HepG2 (cell line): ENCODE measurements at regions not wholly inside any gene's neighbourhood (a gene's known extent, or its start where the extent isn't known, plus 50 kb on each side); places are given as distances from the start of the nearest gene placed in this dataset.

ENCODE experiments used
- ATAC-seq: fragments of 200-7000 bp; cut with Tn5 transposase; 3 replicates; pipeline ENCODE4 v1.9.1; 2020; ENCODE audit warnings: mild to moderate bottlenecking, moderate library complexity
- BruUV-seq: library from RNA; stranded (reverse); fragments of 400-500 nt; replicated peaks from 2 replicates; lab custom pipeline; 2021; lab: Mats Ljungman, UMichigan
- CTCF ChIA-PET: fragments of 300-600 bp; formaldehyde crosslinking; extraction: SDS; loops from one replicate; lab custom pipeline; 2021; ENCODE audit warnings: low total read pairs, inconsistent platforms, low intra/inter-chr PET ratio; lab: Yijun Ruan, JAX
- POLR2A ChIA-PET: fragments of 350-600 bp; sonication (Branson Sonifier 250); formaldehyde crosslinking; loops from one replicate; lab custom pipeline; 2020; ENCODE audit warnings: antibody characterized with exemption, inconsistent platforms; lab: Yijun Ruan, JAX
- DNase-seq: peaks from one replicate; pipeline ENCODE4 v3.0.0-alpha.2; 2015; ENCODE audit warnings: low spot score
- FAIRE-seq: peaks from 3 replicates; lab custom pipeline; 2011; peaks lifted over from hg19 to GRCh38; lab: Jason Lieb, UNC
- H2AFZ ChIP-seq: one replicate; pipeline ENCODE4 v1.6.1; 2011; ENCODE audit warnings: low read length, inconsistent platforms
- H3K27ac ChIP-seq: fragments of 300-600 bp; 3 replicates; pipeline ENCODE4 v1.8.0; 2011; ENCODE audit warnings: mixed run types, mild to moderate bottlenecking, mixed read lengths, low read length, inconsistent platforms; ENCODE audit not compliant: insufficient read depth; ENCODE audit errors: extremely low read length
- H3K27me3 ChIP-seq, 2 experiments: fragments of 200-600 bp in 1 of 2; 2 replicates in 1 of 2; 3 replicates in 1 of 2; pipeline versions ENCODE4 v1.6.0 to v1.8.0; 2011; ENCODE audit warnings: low read length in 2 of 2, mild to moderate bottlenecking in 2 of 2, moderate library complexity in 2 of 2, inconsistent platforms in 1 of 2; ENCODE audit not compliant: insufficient read depth in 2 of 2, control insufficient read depth in 1 of 2
- H3K36me3 ChIP-seq, 2 experiments: fragments of 200-600 bp in 1 of 2; replicated peaks in 1 of 2; 2 replicates in 1 of 2; 3 replicates in 1 of 2; pipeline versions ENCODE4 v1.5.1 to v1.8.0; 2011; ENCODE audit warnings: low read length in 2 of 2, inconsistent platforms in 1 of 2; ENCODE audit not compliant: insufficient read depth in 2 of 2, control insufficient read depth in 1 of 2
- H3K4me1 ChIP-seq: 2 replicates; pipeline ENCODE4 v1.5.1; 2012; ENCODE audit warnings: low read length, inconsistent platforms; ENCODE audit not compliant: insufficient read depth
- H3K4me2 ChIP-seq: 2 replicates; pipeline ENCODE4 v1.6.0; 2011; ENCODE audit warnings: low read depth, low read length, inconsistent platforms
- H3K4me3 ChIP-seq, 3 experiments: fragments of 200-600 bp in 1 of 3; sonication (generic), shearing (Covaris generic) in 1 of 3; replicated peaks in 1 of 3; 2 replicates each; pipeline ENCODE4 v1.5.1; 2011 to 2016; ENCODE audit warnings: low read length in 3 of 3, inconsistent platforms in 2 of 3, low read depth in 2 of 3, mild to moderate bottlenecking in 2 of 3, control low read depth in 1 of 3, mixed read lengths in 1 of 3; ENCODE audit not compliant: insufficient read depth in 1 of 3
- H3K79me2 ChIP-seq: one replicate; pipeline ENCODE4 v1.6.1; 2011; ENCODE audit warnings: low read length, inconsistent platforms; ENCODE audit not compliant: insufficient read depth
- H3K9ac ChIP-seq: 2 replicates; pipeline ENCODE4 v1.6.0; 2011; ENCODE audit warnings: mild to moderate bottlenecking, low read depth, low read length, inconsistent platforms; ENCODE audit not compliant: insufficient read depth
- H3K9me3 ChIP-seq: 2 replicates; pipeline ENCODE4 v1.5.1; 2012; ENCODE audit warnings: mild to moderate bottlenecking, low read length
- H4K20me1 ChIP-seq: 2 replicates; pipeline ENCODE4 v1.6.0; 2011; ENCODE audit warnings: inconsistent platforms, mild to moderate bottlenecking, low read length, moderate library complexity; ENCODE audit not compliant: insufficient read depth
- GZF1 ChIP-seq: sonication (generic); formaldehyde crosslinking; IDR thresholded peaks from 2 replicates; pipeline ENCODE4 v1.5.1; 2020; ENCODE audit warnings: mild to moderate bottlenecking, missing genetic modification reagents
- MYC ChIP-seq: sonication (generic); formaldehyde crosslinking; IDR thresholded peaks from 2 replicates; pipeline ENCODE4 v1.9.0; 2021; ENCODE audit warnings: missing genetic modification reagents, borderline replicate concordance
- RBFOX2 ChIP-seq: fragments of 200-400 bp; formaldehyde crosslinking; IDR thresholded peaks from 2 replicates; pipeline ENCODE4 v1.6.1; 2017; ENCODE audit warnings: low read depth, mild to moderate bottlenecking, low read length
- RNF2 ChIP-seq: fragments of 450-650 bp; conservative IDR thresholded peaks from 2 replicates; pipeline ENCODE4 v1.6.1; 2016; ENCODE audit warnings: low read depth
- ZFYVE20 ChIP-seq: sonication (generic); formaldehyde crosslinking; IDR thresholded peaks from 2 replicates; pipeline ENCODE4 v1.8.0; 2023; ENCODE audit warnings: low read depth, mild to moderate bottlenecking, moderate library complexity, missing genetic modification reagents, borderline replicate concordance
- ZNF180 ChIP-seq: sonication (generic); formaldehyde crosslinking; IDR thresholded peaks from 2 replicates; pipeline ENCODE4 v1.4.0; 2020; ENCODE audit warnings: low read depth, missing genetic modification reagents, borderline replicate concordance
- ZNF326 ChIP-seq: sonication (generic); formaldehyde crosslinking; IDR thresholded peaks from 2 replicates; pipeline ENCODE4 v1.4.0; 2020; ENCODE audit warnings: missing genetic modification reagents, borderline replicate concordance
- ZNF382 ChIP-seq: sonication (generic); formaldehyde crosslinking; IDR thresholded peaks from 2 replicates; pipeline ENCODE4 v1.5.0; 2020; ENCODE audit warnings: missing genetic modification reagents, mild to moderate bottlenecking, borderline replicate concordance
- ZNF75D ChIP-seq: sonication (generic); formaldehyde crosslinking; IDR thresholded peaks from 2 replicates; pipeline ENCODE4 v1.8.1; 2023; ENCODE audit warnings: missing genetic modification reagents, mild to moderate bottlenecking, borderline replicate concordance
- ZNF768 ChIP-seq: sonication (generic); formaldehyde crosslinking; IDR thresholded peaks from 2 replicates; pipeline ENCODE4 v1.4.0; 2020; ENCODE audit warnings: missing genetic modification reagents
- ZSCAN25 ChIP-seq: sonication (generic); formaldehyde crosslinking; IDR thresholded peaks from 2 replicates; pipeline ENCODE4 v1.8.0; 2022; ENCODE audit warnings: mild to moderate bottlenecking, missing genetic modification reagents
- WGBS: methylation state at CpG from one replicate; pipeline ENCODE4 v1.1.6; 2017; ENCODE audit warnings: low lambda C conversion rate; 5-methylcytosine and 5-hydroxymethylcytosine counted together
- in situ Hi-C: cut with HindIII; loops from 2 replicates; pipeline ENCODE4 v1.10.0; 2017; ENCODE audit warnings: low pct_unique_long_range_greater_than_20kb; ENCODE audit not compliant: extremely low pct_ligation_motif_present
- intact Hi-C: fragments of 100-400 bp; cut with micrococcal nuclease; formaldehyde crosslinking; loops from one replicate; pipeline ENCODE4 v1.10.0; 2022; ENCODE audit not compliant: unreplicated experiment
- TF ChIP-seq, protein P1 (sequence below): IDR thresholded peaks from 2 replicates; pipeline ENCODE4 v1.6.1; 2016; ENCODE audit warnings: missing genetic modification reagents, missing compliant biosample characterization
- TF ChIP-seq, protein P2 (sequence below): IDR thresholded peaks from 2 replicates; pipeline ENCODE4 v1.6.1; 2018; ENCODE audit warnings: missing genetic modification reagents, mild to moderate bottlenecking, missing compliant biosample characterization
- TF ChIP-seq, protein P3 (sequence below): sonication (generic); formaldehyde crosslinking; IDR thresholded peaks from 2 replicates; pipeline ENCODE4 v1.9.0; 2021; ENCODE audit warnings: missing genetic modification reagents, borderline replicate concordance

DNA sequence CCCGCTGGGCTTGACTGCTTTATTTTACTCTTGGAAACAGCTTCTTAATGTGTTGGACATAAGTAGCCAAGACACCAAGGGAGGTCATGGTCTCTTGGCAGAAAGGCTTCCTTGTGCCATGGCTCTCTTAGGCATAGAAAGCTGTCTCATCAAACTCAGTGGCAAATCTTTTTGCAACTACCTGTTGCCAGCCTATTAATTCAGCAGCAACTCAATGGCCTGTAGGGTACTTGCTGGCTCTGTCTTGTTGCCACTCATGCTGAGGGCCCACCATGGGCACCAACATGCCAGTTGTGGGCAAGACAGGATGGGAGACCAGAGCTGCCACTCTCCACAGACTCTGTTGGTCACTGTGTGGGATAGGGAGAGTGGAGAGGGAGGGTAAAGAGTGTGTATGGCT is 1209.4 kb downstream of the UQCRFS1 start (continued):
- TF ChIP-seq, protein P1, sequence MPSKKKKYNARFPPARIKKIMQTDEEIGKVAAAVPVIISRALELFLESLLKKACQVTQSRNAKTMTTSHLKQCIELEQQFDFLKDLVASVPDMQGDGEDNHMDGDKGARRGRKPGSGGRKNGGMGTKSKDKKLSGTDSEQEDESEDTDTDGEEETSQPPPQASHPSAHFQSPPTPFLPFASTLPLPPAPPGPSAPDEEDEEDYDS (CRISPR knock-in tag) = no peak
- TF ChIP-seq GZF1 (CRISPR knock-in tag) = no peak

DNA sequence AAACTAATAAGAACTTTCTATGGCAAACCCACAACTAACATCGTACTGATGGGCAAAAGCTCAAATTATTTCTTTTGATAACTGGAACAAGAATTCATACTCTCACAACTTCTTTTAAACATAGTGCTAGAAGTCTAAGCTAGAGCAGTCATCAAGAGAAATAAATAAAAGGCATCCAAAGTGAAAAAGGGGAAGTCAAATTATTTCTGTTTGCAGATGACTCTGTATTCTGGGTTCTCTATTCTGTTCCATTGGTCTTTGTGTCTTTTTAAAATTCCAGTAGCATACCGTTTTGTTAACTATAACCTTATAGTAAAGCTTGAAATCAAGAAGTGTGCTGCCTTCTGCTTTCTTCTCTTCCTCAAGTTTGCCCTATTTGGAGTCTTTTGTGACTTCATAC is 1215.9 kb downstream of the UQCRFS1 start:
- H3K9ac ChIP-seq = no peak overlapping the region
- no peak overlapping the region for H2AFZ ChIP-seq
- intact Hi-C loops = no loop called here
- in situ Hi-C loops = no loop called here
- H3K9me3 ChIP-seq = peaks cover 83% of the 10 kb centered on the region
- CTCF ChIA-PET = no interaction called here
- no peaks in the 10 kb centered on the region for H3K36me3 ChIP-seq
- POLR2A ChIA-PET = no interaction called here
- H3K27ac ChIP-seq = no peak overlapping the region
- no peaks in the 10 kb centered on the region for H3K4me1 ChIP-seq
- no peak overlapping the region for H3K4me3 ChIP-seq
- H3K79me2 ChIP-seq = no peaks in the 10 kb centered on the region
- no TSS peak for BruUV-seq
- 31% methylated on average over 2 of the region's 2 CpGs for WGBS
- FAIRE-seq (no peak), DNase-seq (no peak), ATAC-seq (no peak)
- H4K20me1 ChIP-seq = no peaks in the 10 kb centered on the region
- no peak overlapping the region for H3K4me2 ChIP-seq
- no peaks in the 10 kb centered on the region for H3K27me3 ChIP-seq
- TF ChIP-seq MYC (CRISPR knock-in tag) (no peak), ZFYVE20 (CRISPR knock-in tag) (no peak), ZNF768 (CRISPR knock-in tag) (no peak), RNF2 (no peak), ZNF326 (no peak), ZNF180 (CRISPR knock-in tag) (no peak), RBFOX2 (no peak), ZNF75D (CRISPR knock-in tag) (no peak), ZSCAN25 (CRISPR knock-in tag) (no peak), ZNF382 (CRISPR knock-in tag) (no peak)
- TF ChIP-seq, protein P2, sequence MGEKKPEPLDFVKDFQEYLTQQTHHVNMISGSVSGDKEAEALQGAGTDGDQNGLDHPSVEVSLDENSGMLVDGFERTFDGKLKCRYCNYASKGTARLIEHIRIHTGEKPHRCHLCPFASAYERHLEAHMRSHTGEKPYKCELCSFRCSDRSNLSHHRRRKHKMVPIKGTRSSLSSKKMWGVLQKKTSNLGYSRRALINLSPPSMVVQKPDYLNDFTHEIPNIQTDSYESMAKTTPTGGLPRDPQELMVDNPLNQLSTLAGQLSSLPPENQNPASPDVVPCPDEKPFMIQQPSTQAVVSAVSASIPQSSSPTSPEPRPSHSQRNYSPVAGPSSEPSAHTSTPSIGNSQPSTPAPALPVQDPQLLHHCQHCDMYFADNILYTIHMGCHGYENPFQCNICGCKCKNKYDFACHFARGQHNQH (CRISPR knock-in tag) = no peak
- TF ChIP-seq, protein P3, sequence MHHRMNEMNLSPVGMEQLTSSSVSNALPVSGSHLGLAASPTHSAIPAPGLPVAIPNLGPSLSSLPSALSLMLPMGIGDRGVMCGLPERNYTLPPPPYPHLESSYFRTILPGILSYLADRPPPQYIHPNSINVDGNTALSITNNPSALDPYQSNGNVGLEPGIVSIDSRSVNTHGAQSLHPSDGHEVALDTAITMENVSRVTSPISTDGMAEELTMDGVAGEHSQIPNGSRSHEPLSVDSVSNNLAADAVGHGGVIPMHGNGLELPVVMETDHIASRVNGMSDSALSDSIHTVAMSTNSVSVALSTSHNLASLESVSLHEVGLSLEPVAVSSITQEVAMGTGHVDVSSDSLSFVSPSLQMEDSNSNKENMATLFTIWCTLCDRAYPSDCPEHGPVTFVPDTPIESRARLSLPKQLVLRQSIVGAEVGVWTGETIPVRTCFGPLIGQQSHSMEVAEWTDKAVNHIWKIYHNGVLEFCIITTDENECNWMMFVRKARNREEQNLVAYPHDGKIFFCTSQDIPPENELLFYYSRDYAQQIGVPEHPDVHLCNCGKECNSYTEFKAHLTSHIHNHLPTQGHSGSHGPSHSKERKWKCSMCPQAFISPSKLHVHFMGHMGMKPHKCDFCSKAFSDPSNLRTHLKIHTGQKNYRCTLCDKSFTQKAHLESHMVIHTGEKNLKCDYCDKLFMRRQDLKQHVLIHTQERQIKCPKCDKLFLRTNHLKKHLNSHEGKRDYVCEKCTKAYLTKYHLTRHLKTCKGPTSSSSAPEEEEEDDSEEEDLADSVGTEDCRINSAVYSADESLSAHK (CRISPR knock-in tag) = no peak
